T-helper 9 cell (primary cell): ENCODE measurements at regions not wholly inside any gene's neighbourhood (a gene's known extent, or its start where the extent isn't known, plus 50 kb on each side); places are given as distances from the start of the nearest gene placed in this dataset.

ENCODE experiments used
- DNase-seq: peaks from one replicate; pipeline ENCODE4 v3.0.0-alpha.2; 2020

DNA sequence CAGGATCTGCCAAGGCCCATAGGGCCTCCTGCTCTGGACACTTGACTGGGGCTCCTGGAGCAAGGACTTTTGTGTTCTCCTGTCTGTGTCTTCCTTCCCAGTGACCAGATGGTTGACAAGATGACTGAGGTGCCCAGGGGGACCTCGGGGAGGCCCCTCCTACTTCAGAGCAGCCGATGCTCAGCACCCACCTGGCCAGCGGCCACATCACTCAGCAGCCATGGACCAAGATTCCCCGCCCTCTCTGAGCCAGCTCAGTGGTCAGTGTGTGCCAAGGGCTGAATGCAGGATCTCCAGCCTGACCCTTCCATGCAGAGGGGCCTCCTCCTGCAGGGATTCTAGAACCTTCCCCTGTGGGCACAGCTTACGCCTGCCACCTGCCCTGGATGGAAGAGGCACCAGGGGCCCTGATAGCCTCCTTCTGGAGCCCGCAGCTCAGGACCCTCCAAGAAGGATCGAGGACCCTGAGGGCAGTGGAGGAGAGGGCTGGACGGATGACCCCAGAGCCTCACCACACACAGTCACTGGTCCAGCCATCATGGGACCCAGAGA is 87.4 kb upstream of the GPC1 start:
- no peak for DNase-seq

DNA sequence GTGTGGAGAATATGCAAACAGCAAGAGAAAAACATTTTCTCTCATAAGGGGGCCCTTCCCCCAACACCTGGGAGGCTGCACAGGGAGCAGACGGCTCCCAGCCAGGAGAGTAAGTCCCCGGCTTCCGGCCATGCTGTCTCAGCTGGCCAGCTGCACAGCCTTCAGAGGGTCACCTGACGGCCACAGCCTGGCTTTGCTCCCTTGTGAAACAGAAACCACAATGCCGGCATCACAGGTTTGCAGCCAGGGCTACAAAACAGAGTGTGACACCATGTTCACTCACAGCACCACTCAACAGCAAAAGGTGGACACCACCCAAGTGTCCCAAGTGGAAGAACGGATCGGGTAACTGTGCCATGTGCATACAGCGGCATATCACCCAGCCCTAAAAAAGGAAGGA is 86.9 kb upstream of the GPC1 start:
- DNase-seq, result no peak

- no peak for DNase-seq
Measured at GRCh38 chr2:240349133-240350005, 86.1 kb upstream of the GPC1 start.

- DNase-seq, result no peak
Measured at GRCh38 chr2:240350006-240350355, 85.5 kb upstream of the GPC1 start.

DNA sequence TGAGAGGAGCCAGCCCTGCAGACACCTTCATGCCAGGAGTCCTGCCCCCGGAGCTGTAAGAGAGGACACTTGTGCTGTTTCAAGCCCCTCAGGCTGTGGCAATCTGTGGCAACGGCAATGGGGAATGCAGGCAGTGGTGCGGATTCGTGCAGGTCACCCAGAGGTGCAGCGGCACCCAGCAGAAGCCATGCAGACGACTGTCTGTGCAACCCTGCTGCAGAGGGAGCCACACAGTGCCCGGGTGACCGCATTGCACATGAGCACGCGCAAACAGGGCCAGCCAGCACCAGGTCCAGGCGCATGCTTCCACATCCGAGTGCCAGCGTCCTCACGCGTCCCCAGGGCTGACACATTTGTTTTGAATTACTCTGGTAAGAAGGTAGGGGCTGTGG is 84.8 kb upstream of the GPC1 start:
- DNase-seq, result no peak

- no peak for DNase-seq
Measured at GRCh38 chr2:240351088-240351741, 84.2 kb upstream of the GPC1 start.

- no peak for DNase-seq
Measured at GRCh38 chr2:240351826-240352426, 83.5 kb upstream of the GPC1 start.

DNA sequence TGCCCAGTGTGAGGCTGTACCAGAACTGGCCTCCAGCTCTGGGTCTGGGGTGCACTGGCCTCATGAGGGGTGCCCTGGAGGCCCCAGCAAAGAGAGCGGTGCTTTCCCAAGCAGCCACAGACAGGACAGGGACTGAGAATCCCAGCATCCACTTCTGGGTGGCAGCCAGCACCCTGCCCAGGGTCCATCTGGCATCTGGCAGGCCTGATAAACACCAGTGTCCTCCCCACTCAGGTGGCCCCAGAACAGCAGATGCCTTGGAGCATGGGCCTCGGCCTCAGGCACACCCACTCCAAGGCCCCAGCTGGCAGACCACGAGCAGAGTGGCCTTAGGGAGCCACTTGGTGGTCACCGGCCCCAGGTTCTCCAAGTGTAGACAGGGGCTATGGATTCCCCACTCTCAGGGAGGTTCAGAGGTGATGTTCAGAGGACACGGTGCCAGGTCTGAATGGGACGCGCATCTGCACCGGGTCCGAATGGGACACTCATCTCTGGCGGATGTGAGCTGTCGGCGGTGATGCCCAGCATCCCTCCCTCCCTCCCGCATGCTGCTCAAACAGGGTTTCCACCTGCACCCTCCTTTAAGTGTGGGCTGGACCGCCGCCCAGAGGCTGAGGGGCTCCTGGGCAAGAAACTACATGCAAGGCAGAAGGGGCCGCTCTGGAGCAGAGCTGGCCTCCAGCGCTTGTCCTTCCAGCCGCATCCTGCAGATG is 82.2 kb upstream of the GPC1 start:
- no peak for DNase-seq

DNA sequence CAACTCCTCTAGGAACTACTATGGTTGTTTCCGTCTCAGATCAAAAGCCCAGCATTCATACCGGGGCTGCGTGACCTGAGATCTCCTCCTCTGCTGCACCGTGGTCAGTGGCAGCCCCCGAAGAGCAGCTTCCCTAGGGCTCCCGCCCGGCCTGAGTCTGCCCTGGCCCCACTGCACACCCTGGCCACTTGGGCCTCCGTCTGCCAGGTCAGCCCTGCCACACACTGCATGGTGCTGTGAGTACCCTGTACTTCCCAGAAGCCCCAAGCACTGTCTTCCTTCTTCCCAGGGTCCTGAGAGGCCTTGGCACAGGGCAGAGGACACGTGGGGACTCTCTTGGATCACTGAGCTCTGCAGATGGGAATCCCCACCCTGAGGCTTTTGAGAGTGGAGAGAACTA is 81.5 kb upstream of the GPC1 start:
- no peak for DNase-seq

DNA sequence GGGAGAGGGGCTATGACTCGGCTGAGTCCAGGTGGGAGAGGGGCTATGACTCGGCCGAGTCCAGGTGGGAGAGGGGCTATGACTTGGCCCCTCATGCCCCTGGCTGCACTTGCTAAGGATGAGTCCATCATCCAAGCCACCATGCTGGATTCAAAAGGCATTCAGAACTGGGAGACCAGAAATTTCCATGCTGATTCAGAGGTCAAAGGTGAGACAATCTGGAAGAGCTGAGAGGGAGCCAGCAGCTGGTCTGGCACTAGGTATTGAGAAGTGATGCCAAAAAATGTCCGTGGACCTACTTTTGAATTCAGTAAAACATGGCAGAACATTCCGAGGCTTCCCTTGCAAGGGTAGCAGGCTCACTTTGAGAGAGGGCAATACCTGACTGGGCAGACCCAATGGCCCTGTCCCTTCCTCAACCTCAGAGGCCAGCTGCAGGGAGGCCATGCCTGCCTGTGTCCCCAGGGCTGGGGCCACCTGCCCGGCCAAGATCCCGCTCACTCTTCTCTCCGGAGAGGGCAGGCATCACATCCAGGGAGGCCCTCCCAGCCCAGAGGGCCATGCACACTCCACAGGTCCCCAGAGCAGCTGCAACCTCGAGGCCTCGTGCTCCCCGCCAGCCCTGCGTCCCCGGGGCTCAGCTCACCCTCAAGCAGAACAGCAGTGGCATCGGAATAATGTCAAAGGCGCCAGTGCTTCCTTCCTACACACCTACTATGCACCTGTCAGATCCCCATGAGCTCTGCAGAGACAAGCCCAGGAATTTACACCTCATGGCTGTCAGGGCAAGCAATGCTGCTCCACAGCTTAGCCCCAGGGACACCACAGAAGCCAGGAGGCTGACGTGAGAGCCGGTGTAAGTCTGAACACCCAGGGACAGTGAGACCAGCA is 80.2 kb upstream of the GPC1 start:
- DNase-seq, result no peak

- no peak for DNase-seq
Measured at GRCh38 chr2:240355962-240356361, 79.5 kb upstream of the GPC1 start.

DNA sequence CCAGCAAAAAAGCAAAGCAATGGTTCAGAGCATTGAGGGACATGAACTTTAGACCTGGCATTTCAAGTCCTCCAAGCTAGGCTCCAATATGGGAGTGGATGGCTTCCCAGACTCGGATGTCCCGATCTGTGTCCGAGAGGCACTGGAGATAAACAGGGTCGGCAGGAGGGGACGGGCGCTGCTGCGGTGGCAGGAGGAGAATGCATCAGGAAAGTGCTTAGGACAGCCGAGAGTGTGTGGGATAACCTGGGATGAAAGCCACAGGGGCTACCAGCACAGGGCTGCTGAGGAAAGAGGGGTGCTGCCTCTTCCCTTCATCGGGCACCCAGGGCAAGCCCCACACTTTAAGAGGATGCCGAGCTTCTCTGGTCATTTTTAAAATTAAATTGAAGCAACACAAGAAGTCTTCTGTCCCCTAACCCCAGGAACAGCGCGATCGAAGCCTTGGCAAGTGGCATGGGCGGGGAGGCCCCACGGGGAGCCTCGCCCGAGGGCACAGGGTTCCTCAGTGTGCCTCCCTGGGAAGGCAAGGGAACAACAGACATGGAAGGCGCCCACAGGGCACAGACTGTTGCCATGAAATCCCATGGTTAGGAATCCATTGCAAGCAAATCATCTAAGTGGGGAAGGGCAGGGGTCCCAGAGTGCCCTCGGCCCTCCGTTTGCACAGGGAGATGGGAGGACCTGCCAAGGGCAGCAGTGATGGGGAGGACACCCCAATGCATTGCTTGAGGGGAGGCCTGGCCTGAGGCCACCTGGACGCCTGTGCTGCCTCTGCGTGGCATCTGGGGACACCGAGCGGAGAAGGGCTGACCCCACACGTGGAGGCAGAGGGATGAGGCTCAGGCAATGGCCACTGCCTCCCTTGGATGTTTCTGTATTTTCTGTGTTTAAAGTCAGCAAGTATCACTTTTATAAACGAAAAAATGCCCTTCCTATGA is 78.5 kb upstream of the GPC1 start:
- no peak for DNase-seq

DNA sequence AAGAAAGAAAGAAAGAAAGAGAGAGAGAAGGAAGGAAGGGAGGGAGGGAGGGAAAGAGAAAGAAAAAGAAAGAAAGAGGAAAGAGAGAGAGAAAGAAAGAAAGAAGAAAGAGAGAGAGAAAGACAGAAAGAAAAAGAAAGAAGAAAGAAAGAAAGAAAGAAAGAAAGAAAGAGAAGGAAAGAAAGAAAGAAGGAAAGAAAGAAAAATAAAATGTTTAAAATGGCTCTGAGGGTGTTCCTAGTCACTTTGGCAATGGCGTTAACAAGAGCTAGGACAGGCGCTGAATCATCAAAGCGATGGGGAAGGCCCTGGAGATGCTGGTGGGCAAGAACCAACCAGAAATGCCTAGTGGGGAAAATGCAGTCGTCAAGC is 77.8 kb upstream of the GPC1 start:
- DNase-seq, result no peak

- no peak for DNase-seq
Measured at GRCh38 chr2:240358080-240358479, 77.4 kb upstream of the GPC1 start.

- DNase-seq, result no peak
Measured at GRCh38 chr2:240358821-240359397, 76.6 kb upstream of the GPC1 start.

- no peak for DNase-seq
Measured at GRCh38 chr2:240359695-240360094, 75.8 kb upstream of the GPC1 start.

GRCh38 chr2:240360645-240361475 is 74.6 kb upstream of the GPC1 start:
- no peak for DNase-seq

GRCh38 chr2:240362216-240362755 is 73.2 kb upstream of the GPC1 start:
- DNase-seq, result no peak
